Islet of Langerhans (tissue), 1 donor: ENCODE measurements at regions not wholly inside any gene's neighbourhood (a gene's known extent, or its start where the extent isn't known, plus 50 kb on each side); places are given as distances from the start of the nearest gene placed in this dataset.

Experiments
- FAIRE-seq: peaks from one replicate; lab custom pipeline; 2011; peaks lifted over from hg19 to GRCh38; lab: Jason Lieb, UNC

DNA sequence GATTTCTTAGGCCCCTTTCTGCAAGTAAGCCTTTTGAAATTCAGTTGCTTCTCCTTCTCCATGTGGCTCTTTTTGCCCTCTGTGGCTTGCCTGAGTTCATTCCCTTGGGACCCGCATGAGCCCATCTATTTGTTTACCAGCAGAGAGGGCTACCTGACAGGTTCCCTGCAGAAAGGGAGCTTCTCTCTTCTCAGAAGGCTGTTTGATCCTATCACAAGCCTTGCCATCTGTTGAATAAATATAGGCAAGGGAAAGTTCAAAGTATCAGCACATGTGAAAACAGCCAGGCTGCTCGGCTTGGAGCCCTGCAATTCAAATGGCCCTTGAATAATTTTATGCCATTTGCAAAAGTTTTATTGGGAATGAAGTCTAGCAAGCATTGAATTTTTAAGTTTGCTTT lies 720.2 kb upstream of the FZD8 start:
- FAIRE-seq, result no peak

DNA sequence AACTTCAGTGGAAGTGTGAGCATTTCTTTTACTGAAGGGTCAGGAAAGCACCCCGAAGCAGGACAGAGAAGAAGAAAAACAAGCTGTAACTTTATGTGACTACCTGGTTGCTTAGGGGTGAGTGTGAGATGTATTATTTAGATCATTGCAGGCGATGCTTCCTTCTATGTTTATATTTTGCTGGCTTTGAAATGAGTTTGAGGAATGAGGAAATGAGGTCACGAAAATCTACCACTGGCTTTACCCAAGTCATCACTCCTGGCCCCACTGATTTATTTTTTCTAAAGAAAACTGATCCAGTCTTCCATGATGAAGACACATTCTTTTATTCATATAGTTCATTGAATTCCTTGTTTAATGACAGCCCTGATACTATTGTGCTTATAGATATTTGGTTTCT lies 716.6 kb upstream of the FZD8 start:
- no peak for FAIRE-seq

DNA sequence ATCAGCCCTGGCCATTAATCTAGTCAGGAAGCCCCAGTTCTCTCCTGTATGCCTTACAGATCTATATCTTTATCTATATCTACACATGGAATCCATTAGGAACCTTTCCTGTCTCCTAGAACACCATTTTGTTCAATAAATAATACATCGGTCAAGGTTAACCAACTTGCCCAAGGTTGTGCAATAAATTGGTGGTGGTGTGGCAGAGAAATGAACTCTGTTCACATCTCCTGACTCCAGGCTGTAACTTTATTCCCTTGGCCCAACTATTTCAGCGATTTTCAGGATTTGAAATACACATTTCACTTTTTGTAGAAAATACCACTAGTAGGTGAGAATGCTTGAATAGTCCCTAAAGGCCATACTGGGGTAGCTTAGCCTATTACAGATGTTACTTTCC lies 712.5 kb upstream of the FZD8 start:
- no peak for FAIRE-seq

DNA sequence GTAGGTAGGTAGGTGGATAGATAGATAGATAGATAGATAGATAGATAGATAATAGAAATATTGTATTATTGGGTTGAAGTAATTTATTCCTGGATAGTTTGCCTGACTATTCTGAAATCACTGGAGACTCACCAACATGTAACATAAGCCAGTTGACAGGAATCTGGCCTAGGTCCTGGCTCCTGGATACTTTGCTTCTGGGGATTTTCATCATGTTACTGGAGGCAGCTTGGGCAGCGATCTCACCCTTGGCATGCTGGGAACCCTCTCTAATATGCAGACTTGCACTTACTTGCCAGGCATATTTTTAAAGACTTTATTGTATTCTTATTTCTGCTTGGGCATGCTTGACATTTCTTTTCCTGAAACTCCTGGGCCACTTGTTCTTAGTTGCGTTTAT lies 709.1 kb upstream of the FZD8 start:
- FAIRE-seq, result no peak

DNA sequence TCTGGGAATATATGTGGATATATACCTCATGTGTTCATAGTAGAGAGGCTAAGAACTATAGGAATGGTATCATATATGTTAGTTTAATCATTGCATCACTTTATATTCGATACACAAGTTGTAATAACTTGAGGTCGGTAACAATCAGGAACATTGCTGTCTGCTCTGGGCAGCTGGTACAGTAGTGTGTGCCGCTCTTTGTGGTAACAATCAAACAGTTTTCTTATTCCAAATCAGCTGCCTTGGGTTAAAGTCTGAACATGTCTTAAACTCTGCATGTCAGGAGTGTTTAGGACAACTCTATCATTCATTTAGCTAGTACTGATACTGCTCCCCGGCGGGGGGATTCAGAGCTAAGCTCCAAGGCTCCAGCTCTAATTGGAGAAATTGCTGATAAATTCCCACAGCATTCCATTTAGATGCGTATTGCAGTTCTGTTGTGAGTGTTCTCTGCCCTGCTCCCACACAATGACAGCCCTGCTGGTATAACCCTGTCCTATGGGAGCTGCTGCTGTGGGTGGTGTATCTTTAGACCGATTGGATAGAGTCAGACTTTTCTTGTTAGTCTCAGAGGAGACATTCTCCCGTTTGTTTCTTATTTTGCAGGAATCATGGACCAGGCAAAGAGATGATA lies 707.5 kb upstream of the FZD8 start:
- FAIRE-seq, result no peak

DNA sequence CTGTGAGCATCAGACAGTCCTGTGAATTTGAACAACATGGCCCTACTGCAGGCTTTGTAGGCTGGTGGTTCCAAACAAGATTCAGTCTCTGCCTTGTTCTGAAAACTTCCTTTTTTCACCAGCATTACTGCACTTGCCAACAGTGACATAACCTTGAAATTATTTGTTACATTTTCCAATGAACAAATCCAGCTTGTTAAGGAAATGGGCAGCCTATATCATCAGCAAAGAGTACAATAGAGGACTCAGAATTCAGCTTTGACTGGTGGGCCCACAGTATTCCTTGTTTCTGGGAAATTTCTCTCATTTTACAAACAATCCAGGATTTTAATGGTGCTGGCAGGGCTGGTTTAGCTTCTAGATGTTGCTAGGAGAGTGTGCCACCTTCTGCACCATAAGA lies 703.7 kb upstream of the FZD8 start:
- no peak for FAIRE-seq

DNA sequence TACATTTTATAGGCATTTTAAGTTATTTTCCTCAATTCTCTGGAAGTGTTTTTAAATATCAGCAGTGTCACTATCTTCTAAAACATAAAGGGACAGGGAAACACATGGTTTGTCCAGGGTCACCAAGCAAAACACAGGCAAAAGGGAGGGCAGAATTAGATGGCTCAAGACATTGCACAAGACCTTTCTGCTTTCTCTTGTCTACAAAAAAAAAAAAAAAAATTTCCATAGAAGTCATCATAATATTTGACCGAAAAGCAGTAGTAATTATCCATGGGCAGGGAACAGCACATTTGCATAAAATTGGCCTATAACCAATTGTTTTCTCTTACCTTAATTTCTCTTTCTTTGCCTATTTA lies 703.1 kb upstream of the FZD8 start:
- no peak for FAIRE-seq

DNA sequence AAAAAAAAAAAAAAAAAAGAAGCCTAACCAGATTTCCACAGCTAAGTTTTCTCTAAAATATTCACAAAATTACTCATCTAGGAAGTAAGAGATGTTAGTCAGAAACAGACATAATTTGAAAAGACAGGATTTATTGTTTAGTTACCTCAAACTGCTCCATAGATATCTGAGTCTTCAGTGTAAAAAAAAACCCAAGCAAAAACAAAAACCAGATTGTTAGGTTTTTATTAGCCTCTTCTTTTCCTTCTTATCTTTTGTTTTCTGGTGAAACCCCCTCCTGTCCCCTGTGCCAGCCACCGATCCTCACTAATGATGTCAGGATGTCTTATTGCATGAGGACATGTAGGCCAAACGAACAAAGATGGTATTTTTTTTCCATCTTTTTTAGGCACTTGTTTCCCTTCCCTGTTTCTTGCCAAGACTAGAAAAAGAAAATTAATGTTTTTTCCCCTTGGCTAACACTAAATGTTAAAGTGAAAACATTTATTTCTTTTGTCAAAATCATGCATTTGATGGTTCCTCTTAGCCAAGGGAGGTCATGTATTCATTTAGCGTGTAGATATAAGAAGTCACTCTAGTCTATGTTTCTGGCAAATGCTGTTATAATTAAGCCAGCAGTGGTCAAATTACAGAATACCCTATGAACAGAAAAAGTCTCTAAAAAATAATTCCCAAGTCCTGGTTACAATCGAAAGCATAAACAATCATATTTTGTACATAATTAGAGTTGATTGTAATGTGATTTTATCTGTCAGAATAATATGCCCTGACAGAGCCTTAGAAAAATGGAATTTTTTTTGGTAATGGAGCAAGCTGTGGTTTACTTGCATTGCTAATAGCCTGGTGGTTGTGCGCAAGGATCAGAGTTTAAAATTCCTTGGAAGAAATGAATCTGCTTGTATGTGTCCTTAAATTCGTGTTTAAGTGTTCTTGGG lies 702.4 kb upstream of the FZD8 start:
- peak; percentile 55 for FAIRE-seq

DNA sequence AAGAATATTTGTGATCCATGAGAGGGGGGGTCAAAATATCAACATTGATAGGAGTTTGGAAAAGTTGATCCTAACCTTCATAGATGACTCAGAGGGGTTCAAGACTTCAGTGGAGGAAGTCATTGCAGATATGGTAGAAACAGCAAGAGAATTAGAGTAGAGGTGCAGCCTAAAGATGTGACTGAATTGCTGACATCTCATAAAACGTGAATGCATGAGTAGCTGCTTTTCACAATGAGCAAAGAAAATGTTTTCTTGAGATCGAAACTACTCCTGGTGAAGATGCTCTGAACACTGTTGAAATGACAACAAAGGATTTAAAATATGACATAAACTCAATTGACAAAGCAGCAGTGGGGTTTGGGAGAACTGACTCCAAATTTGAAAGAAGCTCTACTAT lies 700.7 kb upstream of the FZD8 start:
- FAIRE-seq, result no peak

DNA sequence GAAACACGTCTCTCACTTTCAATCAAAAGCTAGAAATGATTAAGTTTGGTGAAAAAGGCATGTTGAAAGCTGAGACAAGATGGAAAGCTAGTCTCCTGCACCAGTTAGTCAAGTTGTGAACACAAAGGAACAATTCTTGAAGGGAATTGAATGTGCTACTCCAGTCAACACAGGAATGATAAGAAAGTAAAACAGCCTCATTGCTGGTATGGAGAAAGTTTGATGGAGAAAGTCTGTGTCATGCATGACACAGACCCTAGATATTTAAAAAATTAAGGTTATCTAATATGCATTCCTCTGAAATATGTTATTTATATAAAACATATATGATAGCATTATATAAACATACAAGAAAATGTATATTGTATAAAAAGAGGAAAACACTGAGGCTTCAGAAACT lies 699.4 kb upstream of the FZD8 start:
- FAIRE-seq, result no peak

DNA sequence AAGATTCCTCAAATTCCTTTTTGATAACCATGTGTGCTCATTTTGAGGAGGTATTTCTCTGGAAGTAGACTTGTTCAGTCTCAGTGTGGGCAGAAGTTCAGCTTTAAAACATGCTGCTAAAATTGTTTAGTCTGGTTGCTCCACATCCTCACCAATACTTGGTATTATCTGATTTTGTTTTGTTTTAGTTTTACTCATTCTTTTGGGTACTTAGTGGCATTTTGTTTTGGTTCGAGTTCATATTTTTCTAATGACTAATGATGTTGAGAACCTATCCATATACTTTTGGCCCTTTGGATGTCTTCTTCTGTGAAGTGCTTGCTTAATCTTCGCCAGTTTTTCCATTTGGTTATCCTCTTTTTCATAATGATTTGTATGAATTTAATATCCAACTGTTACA lies 694.2 kb upstream of the FZD8 start:
- FAIRE-seq, result no peak

DNA sequence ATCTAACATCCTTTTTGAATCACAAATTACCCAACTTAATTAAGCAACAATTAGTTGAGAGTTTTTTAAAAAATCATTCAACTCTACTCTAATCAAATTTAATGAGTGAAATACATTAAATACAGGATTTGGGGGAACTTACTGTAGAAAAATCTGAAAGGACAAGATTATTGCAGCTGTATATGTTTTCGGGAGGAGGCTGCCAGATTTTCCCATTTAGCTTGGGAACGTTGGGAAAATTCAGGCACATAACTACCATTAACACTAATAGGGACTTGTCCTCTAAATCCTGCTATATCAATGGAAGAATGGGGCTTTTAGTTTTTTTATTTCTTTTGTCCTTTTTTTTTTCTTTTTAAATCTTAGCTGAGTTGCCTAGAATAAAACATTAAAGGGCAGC lies 691.4 kb upstream of the FZD8 start:
- no peak for FAIRE-seq

DNA sequence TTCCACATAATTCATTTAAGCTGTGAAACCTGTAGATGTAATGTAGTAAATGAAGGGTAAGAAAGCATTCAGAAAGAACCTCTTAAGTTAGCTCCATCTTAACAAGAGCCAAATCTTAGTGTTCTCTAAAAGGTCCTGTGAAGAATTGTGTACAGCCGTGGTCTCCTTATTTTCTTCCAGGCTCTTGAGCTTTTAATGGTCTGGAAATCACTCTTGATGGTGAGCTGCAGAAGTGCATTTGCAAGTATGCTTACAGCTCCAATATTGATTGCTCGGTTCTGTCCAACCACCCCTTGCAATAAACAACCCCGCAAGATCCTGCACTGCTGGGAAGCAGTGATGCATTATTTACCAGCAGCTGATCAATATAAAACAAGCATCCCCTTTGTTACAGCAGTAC lies 690.8 kb upstream of the FZD8 start:
- no peak for FAIRE-seq

DNA sequence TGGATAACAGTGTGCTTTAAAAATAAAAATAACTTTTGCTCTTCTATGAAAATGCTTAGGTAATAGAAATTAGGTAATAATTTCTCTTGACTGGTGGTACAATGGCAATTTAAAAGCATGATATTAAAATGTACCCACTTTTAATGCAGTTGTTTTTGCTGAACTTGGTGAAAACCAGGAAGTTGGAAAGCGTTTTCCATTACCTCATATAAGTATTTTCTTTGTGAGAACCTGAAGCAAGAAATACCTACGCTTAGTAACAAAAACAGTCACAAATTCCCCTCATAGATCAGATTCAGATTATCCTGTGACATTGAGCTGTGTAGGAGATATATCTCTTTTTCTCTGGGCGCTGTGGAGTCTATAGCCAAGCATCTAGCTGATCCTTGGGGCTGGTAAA lies 689.0 kb upstream of the FZD8 start:
- FAIRE-seq, result no peak

DNA sequence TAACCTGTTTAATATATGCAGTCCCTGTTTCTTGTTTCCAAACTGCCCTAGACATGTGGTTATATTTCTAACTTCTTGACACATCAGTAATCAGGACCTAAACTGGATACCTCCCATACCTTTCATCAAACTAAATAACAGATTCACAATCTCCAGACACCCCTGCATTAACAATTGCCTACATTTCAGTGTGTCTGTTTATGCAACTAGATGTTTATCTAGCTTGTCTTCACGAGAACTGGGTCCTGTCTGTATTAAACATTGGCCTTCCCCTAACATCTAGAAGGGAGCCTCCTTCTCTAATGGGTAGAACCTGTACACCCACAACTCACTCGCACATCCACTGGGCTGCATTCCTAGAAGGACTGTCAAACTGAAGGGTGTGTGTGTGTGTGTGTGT lies 683.7 kb upstream of the FZD8 start:
- no peak for FAIRE-seq

DNA sequence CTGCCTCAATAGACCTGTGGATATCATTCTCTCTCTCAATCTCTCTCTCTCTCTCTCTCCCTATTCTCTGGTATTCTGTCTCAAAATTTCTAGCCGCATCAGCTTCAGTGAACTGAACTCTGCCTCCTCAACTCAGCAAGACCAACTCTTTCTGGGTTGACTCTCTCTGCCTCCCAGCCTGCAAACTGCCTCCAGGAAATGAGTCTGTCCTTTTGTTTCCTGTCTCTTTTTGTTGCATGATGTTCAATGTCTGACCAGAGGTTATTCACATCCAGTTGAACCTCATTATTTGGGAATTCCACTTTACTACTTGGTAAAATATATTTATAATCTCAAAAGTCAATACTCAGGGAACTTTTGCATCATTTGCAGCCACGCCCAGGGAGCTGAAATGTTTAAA lies 682.7 kb upstream of the FZD8 start:
- FAIRE-seq, result no peak

DNA sequence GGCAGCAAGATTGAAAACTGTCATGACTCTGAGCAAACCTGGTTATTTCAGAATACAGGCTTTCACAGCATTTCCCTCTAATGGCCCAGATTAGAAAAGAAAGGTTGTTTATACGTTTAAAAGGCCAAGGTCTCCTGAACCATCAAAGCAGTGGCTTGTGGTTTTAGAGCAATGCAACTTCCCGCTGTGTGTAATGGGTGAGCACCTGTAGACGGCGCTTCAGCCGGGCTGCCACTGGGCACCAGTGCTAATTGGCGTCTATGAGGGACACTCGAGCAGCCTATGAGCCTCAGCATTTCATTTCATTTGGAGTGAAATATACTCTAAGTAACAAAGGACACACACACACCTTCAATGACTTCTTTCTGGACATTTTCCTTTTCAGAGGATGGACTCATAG lies 671.0 kb upstream of the FZD8 start:
- no peak for FAIRE-seq

DNA sequence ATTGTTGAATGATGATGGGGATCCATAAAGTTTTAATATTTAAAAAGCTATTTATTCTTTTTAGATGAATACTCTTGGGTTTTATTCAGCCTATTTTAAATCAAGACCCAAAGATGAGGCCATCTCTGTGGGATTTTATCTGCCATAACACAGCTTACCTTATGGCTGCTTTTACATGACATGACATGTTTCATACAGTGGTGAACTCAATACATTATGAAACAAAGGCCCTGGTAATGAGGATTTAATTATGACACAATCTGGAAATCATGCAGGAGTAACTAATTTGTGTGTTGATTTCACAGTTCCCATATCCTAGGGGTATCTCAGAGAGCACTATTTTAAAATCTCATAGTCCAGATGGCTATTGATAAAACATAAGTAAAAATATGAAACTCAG lies 661.8 kb upstream of the FZD8 start:
- no peak for FAIRE-seq

DNA sequence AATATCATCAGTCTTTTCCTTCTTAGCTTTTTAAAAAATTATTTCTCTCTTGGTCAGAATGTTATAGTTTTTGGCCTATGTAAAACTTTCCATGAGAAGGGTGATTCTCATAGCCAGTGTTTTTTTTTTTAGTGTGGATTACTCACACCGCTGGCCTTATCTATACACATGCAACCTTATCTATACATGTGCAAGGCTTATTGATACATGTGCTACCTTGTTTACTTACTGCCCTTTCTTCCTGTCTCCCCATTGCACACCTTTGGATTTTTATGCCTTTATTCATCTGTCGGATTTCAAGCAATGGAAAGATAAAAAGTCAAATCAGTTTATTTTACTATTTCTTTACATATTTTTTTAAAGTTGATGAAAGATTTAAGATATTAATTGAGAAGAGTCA lies 660.0 kb upstream of the FZD8 start:
- FAIRE-seq, result no peak

DNA sequence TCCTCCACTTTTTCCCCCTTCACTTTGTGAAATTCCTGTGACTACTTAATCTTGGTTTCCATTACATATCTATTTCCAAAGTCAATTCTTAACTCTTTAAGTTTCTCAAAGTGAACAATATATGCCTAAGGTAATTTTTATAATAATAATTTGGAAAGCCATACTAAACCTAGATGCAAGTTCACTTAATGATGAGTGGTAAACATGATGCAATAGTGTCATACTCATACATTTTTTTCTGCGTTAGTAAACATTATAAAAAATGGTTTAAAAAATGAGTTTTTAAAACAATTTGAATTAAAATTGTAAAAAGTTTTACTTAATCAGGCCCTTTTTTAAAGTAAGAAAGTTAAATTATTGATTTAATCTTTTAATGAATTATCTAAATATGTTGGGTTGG lies 659.4 kb upstream of the FZD8 start:
- FAIRE-seq, result no peak

DNA sequence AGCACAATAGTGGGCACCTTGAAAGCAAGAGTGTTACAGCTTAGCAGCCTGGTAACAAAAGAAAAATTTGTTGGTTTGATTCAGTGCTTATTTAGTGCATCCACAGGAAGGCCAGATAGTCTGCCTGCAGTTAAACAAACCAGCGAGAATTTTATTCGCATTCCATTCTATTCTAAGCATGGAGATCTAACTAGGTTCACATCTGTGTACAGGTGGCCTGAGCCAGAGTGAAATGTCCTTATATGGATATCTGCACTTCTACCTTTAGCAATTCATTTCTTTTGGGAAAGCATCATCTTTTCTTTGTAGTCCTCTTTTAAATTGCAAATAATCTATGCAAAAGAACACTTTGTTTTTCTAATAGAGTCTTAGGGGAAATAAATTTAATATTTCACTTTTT lies 659.0 kb upstream of the FZD8 start:
- FAIRE-seq, result no peak

DNA sequence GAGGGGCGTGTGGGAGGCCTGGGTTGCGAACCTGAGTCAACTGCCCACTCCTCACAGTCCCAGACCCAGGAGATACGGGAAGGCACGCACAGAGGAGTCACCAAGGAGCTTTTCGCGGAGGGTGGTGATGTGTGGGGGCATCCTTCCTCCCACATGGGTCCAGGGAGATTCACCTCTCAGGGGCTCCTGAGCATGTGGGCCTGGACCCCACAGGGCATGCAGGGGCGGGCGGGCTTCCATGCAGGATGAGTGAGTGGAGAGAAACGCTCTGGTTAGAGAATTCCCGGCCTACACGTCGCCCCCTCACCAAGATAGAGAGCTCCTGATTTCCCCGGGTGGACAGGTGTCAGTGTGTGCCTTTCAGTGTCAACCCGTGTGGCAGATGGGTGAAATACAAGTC lies 641.7 kb upstream of the FZD8 start:
- FAIRE-seq, result no peak

DNA sequence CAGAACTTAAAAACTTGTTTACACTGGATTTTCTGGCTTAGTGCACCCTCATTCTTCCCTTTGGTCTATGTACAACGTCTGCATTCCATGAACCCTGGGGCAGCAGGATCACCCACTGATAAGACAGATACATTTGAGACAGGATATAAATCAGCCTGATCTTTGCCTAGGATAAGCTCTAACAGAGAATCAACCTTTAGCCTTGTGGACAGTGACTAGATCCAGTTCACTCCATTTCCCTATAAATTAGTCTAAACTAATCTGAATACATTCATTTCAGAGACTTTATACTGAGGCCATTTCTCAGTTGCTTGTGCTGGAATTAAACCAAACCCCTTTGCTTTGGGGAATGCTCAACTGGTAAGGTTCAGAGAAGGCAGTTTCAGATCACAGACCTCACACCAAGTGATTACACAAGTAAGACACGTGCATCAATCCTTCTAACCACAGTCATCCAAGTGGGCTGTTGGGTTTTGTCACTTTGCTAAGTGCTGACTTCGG lies 639.8 kb upstream of the FZD8 start:
- no peak for FAIRE-seq

DNA sequence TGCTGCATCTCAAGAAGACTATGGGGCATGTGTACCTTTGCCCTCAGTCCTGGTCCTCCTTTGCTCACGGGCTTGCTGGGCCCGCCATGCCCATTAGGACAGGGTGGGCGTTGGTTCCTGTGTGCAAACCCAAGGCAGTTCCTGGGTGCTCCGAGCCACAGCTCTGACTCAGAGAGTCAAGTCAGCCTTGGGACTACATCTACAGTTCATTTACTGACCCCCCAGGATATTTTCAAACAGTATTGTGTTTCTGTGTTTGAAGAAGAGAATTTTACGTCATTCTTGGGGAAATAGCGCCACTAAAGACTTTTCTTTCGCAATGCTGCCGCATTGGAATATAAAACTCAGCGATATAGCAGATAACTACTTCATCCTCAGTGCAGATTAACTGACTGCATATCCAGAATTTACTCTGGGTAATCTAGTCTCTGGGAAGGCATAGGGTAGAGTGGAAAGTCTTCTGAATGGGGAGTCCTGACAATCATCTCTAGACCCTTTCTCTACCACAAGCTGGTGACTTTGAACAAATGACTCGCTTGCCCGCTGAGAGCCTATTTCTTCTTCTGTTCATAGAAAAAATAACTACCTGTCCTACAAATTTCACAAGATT lies 638.9 kb upstream of the FZD8 start:
- FAIRE-seq, result no peak
